HepG2 (cell line): ENCODE measurements at regions not wholly inside any gene's neighbourhood (a gene's known extent, or its start where the extent isn't known, plus 50 kb on each side); places are given as distances from the start of the nearest gene placed in this dataset.

ENCODE experiments used
- ATAC-seq: fragments of 200-7000 bp; cut with Tn5 transposase; 3 replicates; pipeline ENCODE4 v1.9.1; 2020; ENCODE audit warnings: mild to moderate bottlenecking, moderate library complexity
- BruUV-seq: library from RNA; stranded (reverse); fragments of 400-500 nt; replicated peaks from 2 replicates; lab custom pipeline; 2021; lab: Mats Ljungman, UMichigan
- CTCF ChIA-PET: fragments of 300-600 bp; formaldehyde crosslinking; extraction: SDS; loops from one replicate; lab custom pipeline; 2021; ENCODE audit warnings: low total read pairs, inconsistent platforms, low intra/inter-chr PET ratio; lab: Yijun Ruan, JAX
- POLR2A ChIA-PET: fragments of 350-600 bp; sonication (Branson Sonifier 250); formaldehyde crosslinking; loops from one replicate; lab custom pipeline; 2020; ENCODE audit warnings: antibody characterized with exemption, inconsistent platforms; lab: Yijun Ruan, JAX
- DNase-seq: peaks from one replicate; pipeline ENCODE4 v3.0.0-alpha.2; 2015; ENCODE audit warnings: low spot score
- FAIRE-seq: peaks from 3 replicates; lab custom pipeline; 2011; peaks lifted over from hg19 to GRCh38; lab: Jason Lieb, UNC
- H2AFZ ChIP-seq: one replicate; pipeline ENCODE4 v1.6.1; 2011; ENCODE audit warnings: low read length, inconsistent platforms
- H3K27ac ChIP-seq: fragments of 300-600 bp; 3 replicates; pipeline ENCODE4 v1.8.0; 2011; ENCODE audit warnings: mixed run types, mild to moderate bottlenecking, mixed read lengths, low read length, inconsistent platforms; ENCODE audit not compliant: insufficient read depth; ENCODE audit errors: extremely low read length
- H3K27me3 ChIP-seq, 2 experiments: fragments of 200-600 bp in 1 of 2; 2 replicates in 1 of 2; 3 replicates in 1 of 2; pipeline versions ENCODE4 v1.6.0 to v1.8.0; 2011; ENCODE audit warnings: low read length in 2 of 2, mild to moderate bottlenecking in 2 of 2, moderate library complexity in 2 of 2, inconsistent platforms in 1 of 2; ENCODE audit not compliant: insufficient read depth in 2 of 2, control insufficient read depth in 1 of 2
- H3K36me3 ChIP-seq, 2 experiments: fragments of 200-600 bp in 1 of 2; replicated peaks in 1 of 2; 2 replicates in 1 of 2; 3 replicates in 1 of 2; pipeline versions ENCODE4 v1.5.1 to v1.8.0; 2011; ENCODE audit warnings: low read length in 2 of 2, inconsistent platforms in 1 of 2; ENCODE audit not compliant: insufficient read depth in 2 of 2, control insufficient read depth in 1 of 2
- H3K4me1 ChIP-seq: 2 replicates; pipeline ENCODE4 v1.5.1; 2012; ENCODE audit warnings: low read length, inconsistent platforms; ENCODE audit not compliant: insufficient read depth
- H3K4me2 ChIP-seq: 2 replicates; pipeline ENCODE4 v1.6.0; 2011; ENCODE audit warnings: low read depth, low read length, inconsistent platforms
- H3K4me3 ChIP-seq, 3 experiments: fragments of 200-600 bp in 1 of 3; sonication (generic), shearing (Covaris generic) in 1 of 3; replicated peaks in 1 of 3; 2 replicates each; pipeline ENCODE4 v1.5.1; 2011 to 2016; ENCODE audit warnings: low read length in 3 of 3, inconsistent platforms in 2 of 3, low read depth in 2 of 3, mild to moderate bottlenecking in 2 of 3, control low read depth in 1 of 3, mixed read lengths in 1 of 3; ENCODE audit not compliant: insufficient read depth in 1 of 3
- H3K79me2 ChIP-seq: one replicate; pipeline ENCODE4 v1.6.1; 2011; ENCODE audit warnings: low read length, inconsistent platforms; ENCODE audit not compliant: insufficient read depth
- H3K9ac ChIP-seq: 2 replicates; pipeline ENCODE4 v1.6.0; 2011; ENCODE audit warnings: mild to moderate bottlenecking, low read depth, low read length, inconsistent platforms; ENCODE audit not compliant: insufficient read depth
- H3K9me3 ChIP-seq: 2 replicates; pipeline ENCODE4 v1.5.1; 2012; ENCODE audit warnings: mild to moderate bottlenecking, low read length
- H4K20me1 ChIP-seq: 2 replicates; pipeline ENCODE4 v1.6.0; 2011; ENCODE audit warnings: inconsistent platforms, mild to moderate bottlenecking, low read length, moderate library complexity; ENCODE audit not compliant: insufficient read depth
- ARNTL ChIP-seq: sonication (generic); formaldehyde crosslinking; IDR thresholded peaks from 2 replicates; pipeline ENCODE4 v1.4.0; 2020; ENCODE audit warnings: mild to moderate bottlenecking, missing genetic modification reagents
- HIC2 ChIP-seq: sonication (generic); formaldehyde crosslinking; IDR thresholded peaks from 2 replicates; pipeline ENCODE4 v1.9.0; 2022; ENCODE audit warnings: low read depth, missing genetic modification reagents
- MXD4 ChIP-seq: IDR thresholded peaks from 2 replicates; pipeline ENCODE4 v1.6.1; 2016; ENCODE audit warnings: mild to moderate bottlenecking, missing biosample characterization, missing genetic modification reagents
- NFE2L1 ChIP-seq: sonication (generic); formaldehyde crosslinking; IDR thresholded peaks from 2 replicates; pipeline ENCODE4 v1.4.0; 2020; ENCODE audit warnings: missing genetic modification reagents, mild to moderate bottlenecking, borderline replicate concordance
- PHF8 ChIP-seq: sonication (generic); formaldehyde crosslinking; IDR thresholded peaks from 2 replicates; pipeline ENCODE4 v1.5.0; 2020; ENCODE audit warnings: missing genetic modification reagents
- SMYD3 ChIP-seq: sonication (generic); formaldehyde crosslinking; IDR thresholded peaks from 2 replicates; pipeline ENCODE4 v1.8.1; 2023; ENCODE audit warnings: mild to moderate bottlenecking, missing genetic modification reagents
- TBX3 ChIP-seq: fragments of 450-650 bp; IDR thresholded peaks from 2 replicates; pipeline ENCODE4 v1.6.1; 2017; ENCODE audit warnings: antibody characterized with exemption, mild to moderate bottlenecking, inconsistent platforms, borderline replicate concordance
- TRIM24 ChIP-seq: sonication (generic); formaldehyde crosslinking; IDR thresholded peaks from 2 replicates; pipeline ENCODE4 v1.8.0; 2022; ENCODE audit warnings: mild to moderate bottlenecking, missing genetic modification reagents
- ZBTB40 ChIP-seq, 2 experiments: fragments of 450-650 bp in 1 of 2; sonication (generic) in 1 of 2; formaldehyde crosslinking in 1 of 2; IDR thresholded peaks; 2 replicates each; pipeline versions ENCODE4 v1.6.1 to v1.8.0; 2016 to 2022; ENCODE audit warnings: antibody characterized with exemption in 1 of 2, mild to moderate bottlenecking in 1 of 2, missing genetic modification reagents in 1 of 2
- ZNF484 ChIP-seq: sonication (generic); formaldehyde crosslinking; IDR thresholded peaks from 2 replicates; pipeline ENCODE4 v1.5.1; 2020; ENCODE audit warnings: mild to moderate bottlenecking, low read depth, missing genetic modification reagents, borderline replicate concordance
- ZNF501 ChIP-seq: sonication (generic); formaldehyde crosslinking; IDR thresholded peaks from 2 replicates; pipeline ENCODE4 v1.5.1; 2020; ENCODE audit warnings: mild to moderate bottlenecking, moderate library complexity, missing genetic modification reagents
- ZNF710 ChIP-seq: sonication (generic); formaldehyde crosslinking; IDR thresholded peaks from 2 replicates; pipeline ENCODE4 v1.5.0; 2020; ENCODE audit warnings: mild to moderate bottlenecking, missing genetic modification reagents, borderline replicate concordance
- ZSCAN30 ChIP-seq: sonication (generic); formaldehyde crosslinking; IDR thresholded peaks from 2 replicates; pipeline ENCODE4 v1.5.0; 2020; ENCODE audit warnings: mild to moderate bottlenecking, missing genetic modification reagents
- WGBS: methylation state at CpG from one replicate; pipeline ENCODE4 v1.1.6; 2017; ENCODE audit warnings: low lambda C conversion rate; 5-methylcytosine and 5-hydroxymethylcytosine counted together
- in situ Hi-C: cut with HindIII; loops from 2 replicates; pipeline ENCODE4 v1.10.0; 2017; ENCODE audit warnings: low pct_unique_long_range_greater_than_20kb; ENCODE audit not compliant: extremely low pct_ligation_motif_present
- intact Hi-C: fragments of 100-400 bp; cut with micrococcal nuclease; formaldehyde crosslinking; loops from one replicate; pipeline ENCODE4 v1.10.0; 2022; ENCODE audit not compliant: unreplicated experiment

- H3K9me3 ChIP-seq: no peaks in the 10 kb centered on the region
- no peak overlapping the region for H3K27ac ChIP-seq
- H3K27me3 ChIP-seq: no peaks in the 10 kb centered on the region
- FAIRE-seq (no peak), DNase-seq (no peak), ATAC-seq (no peak)
- intact Hi-C loops: no loop called here
- POLR2A ChIA-PET: no interaction called here
- in situ Hi-C loops: no loop called here
- no peak overlapping the region for H3K4me3 ChIP-seq
- CTCF ChIA-PET: no interaction called here
- H3K36me3 ChIP-seq: no peaks in the 10 kb centered on the region
- 95% methylated on average over 8 of the region's 8 CpGs for WGBS
- no peaks in the 10 kb centered on the region for H3K4me1 ChIP-seq
- no peaks in the 10 kb centered on the region for H4K20me1 ChIP-seq
- H3K9ac ChIP-seq: no peak overlapping the region
- H2AFZ ChIP-seq: no peak overlapping the region
- no TSS peak for BruUV-seq
- no peak overlapping the region for H3K4me2 ChIP-seq
- H3K79me2 ChIP-seq: no peaks in the 10 kb centered on the region
- no peak for TF ChIP-seq ARNTL (CRISPR knock-in tag)
- no peak for TF ChIP-seq ZNF501
- no peak for TF ChIP-seq ZSCAN30 (CRISPR knock-in tag)
- TF ChIP-seq ZNF484 (CRISPR knock-in tag): no peak
- no peak for TF ChIP-seq ZBTB40 (IDR thresholded peaks at IDR 0.05)
- TF ChIP-seq ZBTB40 (CRISPR knock-in tag; IDR thresholded peaks at IDR 0.05): no peak
- TF ChIP-seq MXD4: no peak
- no peak for TF ChIP-seq PHF8 (CRISPR knock-in tag)
- TF ChIP-seq SMYD3 (CRISPR knock-in tag): no peak
- no peak for TF ChIP-seq TRIM24 (CRISPR knock-in tag)
- no peak for TF ChIP-seq ZNF710 (CRISPR knock-in tag)
- no peak for TF ChIP-seq HIC2 (CRISPR knock-in tag)
- TF ChIP-seq TBX3: no peak
- no peak for TF ChIP-seq NFE2L1 (CRISPR knock-in tag)
These were observed 498.9 kb upstream of the RGS6 start for GRCh38 chr14:71433303-71433702.
